ENCODE measurements at regions not wholly inside any gene's neighbourhood (a gene's known extent, or its start where the extent isn't known, plus 50 kb on each side); places are given as distances from the start of the nearest gene placed in this dataset.

DNA sequence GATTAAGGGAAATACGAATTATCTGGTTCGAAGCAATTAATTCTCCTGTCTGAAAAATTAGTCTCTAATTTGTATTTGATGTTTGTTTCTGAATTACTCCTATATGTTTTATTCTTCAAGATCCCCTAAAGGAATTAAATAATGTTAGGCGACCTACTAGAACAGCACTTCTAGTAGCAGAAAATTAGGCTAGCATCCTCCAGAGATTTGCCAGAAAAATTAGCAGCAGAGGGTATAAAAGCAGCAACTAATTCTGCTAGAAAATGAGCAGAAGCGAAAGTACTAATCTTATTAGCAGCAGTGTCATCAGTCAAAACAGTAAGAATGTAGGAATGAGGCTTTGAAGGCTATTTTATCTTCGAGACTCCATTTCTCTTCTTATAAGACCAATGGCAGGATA is 114.3 kb upstream of the PJA2 start:
- no peak overlapping the region for H3K4me2 ChIP-seq (ENCODE audit: low read depth, low read length, poor library complexity, severe bottlenecking)
- no peaks in the 10 kb centered on the region for H4K20me1 ChIP-seq (ENCODE audit: low read depth, low read length)
- H3K9me3 ChIP-seq (ENCODE audit: insufficient read depth, low read length) = no peaks in the 10 kb centered on the region
- no peaks in the 10 kb centered on the region for H3K36me3 ChIP-seq (ENCODE audit: low read length)
- H2AFZ ChIP-seq (ENCODE audit: low read depth, low read length, severe bottlenecking) = no peak overlapping the region
- no peak for TF ChIP-seq EZH2phosphoT487 (conservative IDR thresholded peaks at IDR 0.05; ENCODE audit: low read length)
- TF ChIP-seq, protein P1, sequence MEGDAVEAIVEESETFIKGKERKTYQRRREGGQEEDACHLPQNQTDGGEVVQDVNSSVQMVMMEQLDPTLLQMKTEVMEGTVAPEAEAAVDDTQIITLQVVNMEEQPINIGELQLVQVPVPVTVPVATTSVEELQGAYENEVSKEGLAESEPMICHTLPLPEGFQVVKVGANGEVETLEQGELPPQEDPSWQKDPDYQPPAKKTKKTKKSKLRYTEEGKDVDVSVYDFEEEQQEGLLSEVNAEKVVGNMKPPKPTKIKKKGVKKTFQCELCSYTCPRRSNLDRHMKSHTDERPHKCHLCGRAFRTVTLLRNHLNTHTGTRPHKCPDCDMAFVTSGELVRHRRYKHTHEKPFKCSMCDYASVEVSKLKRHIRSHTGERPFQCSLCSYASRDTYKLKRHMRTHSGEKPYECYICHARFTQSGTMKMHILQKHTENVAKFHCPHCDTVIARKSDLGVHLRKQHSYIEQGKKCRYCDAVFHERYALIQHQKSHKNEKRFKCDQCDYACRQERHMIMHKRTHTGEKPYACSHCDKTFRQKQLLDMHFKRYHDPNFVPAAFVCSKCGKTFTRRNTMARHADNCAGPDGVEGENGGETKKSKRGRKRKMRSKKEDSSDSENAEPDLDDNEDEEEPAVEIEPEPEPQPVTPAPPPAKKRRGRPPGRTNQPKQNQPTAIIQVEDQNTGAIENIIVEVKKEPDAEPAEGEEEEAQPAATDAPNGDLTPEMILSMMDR (IDR thresholded peaks at IDR 0.05; ENCODE audit: insufficient read depth, low read length, poor library complexity, severe bottlenecking) = no peak
- H3F3A ChIP-seq (ENCODE audit: insufficient read depth) = no peaks in the 10 kb centered on the region
- H3K27me3 ChIP-seq (ENCODE audit: low read length) = no peaks in the 10 kb centered on the region
- no peaks in the 10 kb centered on the region for H3K9me2 ChIP-seq (replicated peaks; ENCODE audit: insufficient read depth, low read length)
- H3K9ac ChIP-seq (ENCODE audit: low read length) = no peak overlapping the region
- H3K79me2 ChIP-seq (ENCODE audit: insufficient read depth, low read length) = no peaks in the 10 kb centered on the region
- H3K4me3 ChIP-seq (ENCODE audit: insufficient read depth, low read length, poor library complexity, severe bottlenecking) = no peak overlapping the region
- no peak overlapping the region for H3K27ac ChIP-seq (ENCODE audit: low read depth, low read length)

DNA sequence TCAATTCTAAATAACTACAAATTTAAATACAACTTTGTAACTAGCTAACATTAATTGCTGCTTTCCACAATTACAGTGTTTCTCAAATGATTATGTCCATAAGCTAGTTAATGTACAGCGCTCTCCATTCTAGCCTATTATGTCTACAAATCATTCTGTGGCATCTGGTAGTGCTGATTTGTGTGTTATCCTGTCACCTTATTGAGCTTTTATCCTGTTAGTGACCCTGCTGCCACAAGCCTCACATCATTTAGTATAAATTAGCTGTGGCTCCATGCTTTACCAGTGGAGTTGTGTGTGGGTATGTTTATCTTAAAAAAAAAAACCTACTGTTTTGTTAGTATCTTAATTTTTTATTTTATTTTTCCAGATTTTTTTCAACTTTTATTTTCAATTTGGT is 112.6 kb upstream of the PJA2 start:
- Histone ChIP-seq H3K9me2 (replicated peaks; ENCODE audit: insufficient read depth, low read length) (no peaks in the 10 kb centered on the region), H3K4me3 (ENCODE audit: insufficient read depth, low read length, poor library complexity, severe bottlenecking) (no peak overlapping the region), H3K9ac (ENCODE audit: low read length) (no peak overlapping the region), H3F3A (ENCODE audit: insufficient read depth) (no peaks in the 10 kb centered on the region), H2AFZ (ENCODE audit: low read depth, low read length, severe bottlenecking) (no peak overlapping the region), H3K9me3 (ENCODE audit: insufficient read depth, low read length) (no peaks in the 10 kb centered on the region), H3K4me2 (ENCODE audit: low read depth, low read length, poor library complexity, severe bottlenecking) (no peak overlapping the region), H3K79me2 (ENCODE audit: insufficient read depth, low read length) (no peaks in the 10 kb centered on the region), H3K27me3 (ENCODE audit: low read length) (no peaks in the 10 kb centered on the region), H4K20me1 (ENCODE audit: low read depth, low read length) (no peaks in the 10 kb centered on the region), H3K27ac (ENCODE audit: low read depth, low read length) (no peak overlapping the region), H3K36me3 (ENCODE audit: low read length) (no peaks in the 10 kb centered on the region)
- no peak for TF ChIP-seq EZH2phosphoT487 (conservative IDR thresholded peaks at IDR 0.05; ENCODE audit: low read length)
- TF ChIP-seq, protein P1 (IDR thresholded peaks at IDR 0.05; ENCODE audit: insufficient read depth, low read length, poor library complexity, severe bottlenecking) = no peak

DNA sequence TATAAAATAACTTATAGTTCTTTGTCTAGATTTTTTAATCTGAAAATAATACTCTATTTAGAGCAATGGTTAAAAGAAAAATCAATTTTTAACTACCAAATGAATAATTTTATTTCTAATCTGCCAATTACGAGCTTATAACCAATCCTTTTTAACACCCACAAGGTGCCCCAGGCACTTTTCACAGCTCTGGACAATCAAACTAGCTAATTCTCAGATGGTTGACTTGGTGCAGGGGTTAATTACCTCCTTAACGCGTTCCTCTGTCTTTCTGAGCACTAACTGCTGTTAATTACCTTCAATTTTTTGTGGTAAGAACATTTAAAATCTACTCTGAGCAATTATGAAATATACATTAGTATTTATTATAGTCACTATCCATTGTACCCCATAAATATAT is 109.6 kb upstream of the PJA2 start:
- no peaks in the 10 kb centered on the region for H3K9me3 ChIP-seq (ENCODE audit: insufficient read depth, low read length)
- TF ChIP-seq, protein P1 (IDR thresholded peaks at IDR 0.05; ENCODE audit: insufficient read depth, low read length, poor library complexity, severe bottlenecking) = no peak
- TF ChIP-seq EZH2phosphoT487 (conservative IDR thresholded peaks at IDR 0.05; ENCODE audit: low read length) = no peak

More for the DNA sequence above, 109.6 kb upstream of the PJA2 start:
- Histone ChIP-seq H3K27ac (ENCODE audit: low read depth, low read length) (no peak overlapping the region), H3K27me3 (ENCODE audit: low read length) (no peaks in the 10 kb centered on the region), H2AFZ (ENCODE audit: low read depth, low read length, severe bottlenecking) (no peak overlapping the region), H3K4me3 (ENCODE audit: insufficient read depth, low read length, poor library complexity, severe bottlenecking) (no peak overlapping the region), H4K20me1 (ENCODE audit: low read depth, low read length) (no peaks in the 10 kb centered on the region), H3F3A (ENCODE audit: insufficient read depth) (no peaks in the 10 kb centered on the region), H3K36me3 (ENCODE audit: low read length) (no peaks in the 10 kb centered on the region), H3K4me2 (ENCODE audit: low read depth, low read length, poor library complexity, severe bottlenecking) (no peak overlapping the region), H3K79me2 (ENCODE audit: insufficient read depth, low read length) (no peaks in the 10 kb centered on the region), H3K9ac (ENCODE audit: low read length) (no peak overlapping the region), H3K9me2 (replicated peaks; ENCODE audit: insufficient read depth, low read length) (no peaks in the 10 kb centered on the region)

Data from SU-DHL-6 (cell line).